HG03108 (cell line): ENCODE measurements at regions not wholly inside any gene's neighbourhood (a gene's known extent, or its start where the extent isn't known, plus 50 kb on each side); places are given as distances from the start of the nearest gene placed in this dataset.

Experiments used
- ATAC-seq: cut with Tn5 transposase; IDR thresholded peaks from one replicate; pipeline ENCODE4 v1.9.1; 2021; ENCODE audit warnings: moderate library complexity; ENCODE audit not compliant: unreplicated experiment

- no peak for ATAC-seq
These were observed 398.3 kb downstream of the RFC3 start for GRCh38 chr13:34216256-34216655.

DNA sequence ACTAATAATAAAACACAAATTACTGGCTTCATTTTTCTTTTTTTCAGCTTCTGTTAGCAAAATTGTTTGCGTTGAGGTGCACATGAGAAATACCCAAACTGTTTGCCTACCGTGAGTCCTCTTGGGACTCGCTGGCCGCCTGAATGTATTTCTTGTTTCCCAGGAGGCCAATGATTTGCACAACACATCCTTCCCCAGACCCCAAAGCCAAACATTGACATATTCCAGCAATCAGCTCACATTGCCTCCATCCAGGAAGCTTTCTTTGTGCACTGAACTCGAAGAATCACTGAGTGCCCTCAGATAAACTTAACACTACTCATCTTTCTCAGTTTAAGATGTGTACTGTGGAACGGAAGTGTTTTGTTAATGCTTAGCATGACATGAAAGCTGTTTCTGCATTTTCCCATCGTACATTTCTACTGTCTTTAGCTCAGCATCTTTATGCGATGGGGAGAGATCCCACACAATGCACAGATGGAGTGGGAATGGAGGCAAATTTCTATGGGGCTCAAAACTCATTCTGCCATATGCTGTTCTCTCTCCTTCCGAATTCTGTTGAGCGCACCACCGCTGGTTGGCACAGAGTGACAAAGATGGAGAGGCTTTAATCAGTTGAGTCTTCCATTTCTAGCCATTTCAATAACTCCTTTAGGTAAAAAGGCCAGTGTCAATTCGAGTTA is 399.5 kb downstream of the RFC3 start:
- ATAC-seq = no peak

DNA sequence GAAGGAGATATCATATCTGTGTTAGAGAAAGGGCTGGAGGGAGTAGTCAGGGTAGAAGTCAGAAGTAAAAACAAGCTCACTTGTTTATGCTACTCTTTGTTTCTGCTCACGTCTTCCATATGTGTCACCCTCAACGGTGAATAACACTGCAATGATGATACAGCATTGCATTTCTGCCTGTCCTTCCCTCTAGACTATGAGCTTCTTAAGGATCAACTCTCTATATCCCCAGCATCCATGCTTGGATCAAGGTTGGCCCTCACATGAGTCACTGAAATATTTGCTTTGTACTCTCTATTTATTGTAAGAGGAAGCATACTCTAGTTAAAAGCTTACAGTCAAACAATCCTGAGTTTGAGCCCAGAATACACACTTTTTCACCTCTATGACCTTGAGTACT is 406.0 kb downstream of the RFC3 start:
- ATAC-seq = no peak

DNA sequence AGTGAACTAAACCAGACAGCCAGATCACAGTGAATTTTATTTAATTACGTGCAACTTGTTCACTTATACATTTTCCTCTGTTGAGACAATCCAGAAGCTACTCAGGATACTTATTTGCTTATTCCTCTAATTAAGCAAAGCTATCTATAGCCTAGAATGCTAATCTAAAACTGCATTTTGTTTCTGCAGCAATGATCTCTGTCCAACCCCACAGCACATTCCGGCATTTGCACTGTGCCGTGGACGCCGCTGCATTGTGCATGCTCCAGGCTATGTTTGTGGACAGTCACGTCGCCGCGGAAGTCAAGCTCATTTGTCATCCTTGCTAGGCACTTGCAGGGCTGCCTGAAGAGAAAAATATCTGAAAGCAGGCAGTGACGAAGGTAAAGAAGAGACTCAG is 406.9 kb downstream of the RFC3 start:
- no peak for ATAC-seq

DNA sequence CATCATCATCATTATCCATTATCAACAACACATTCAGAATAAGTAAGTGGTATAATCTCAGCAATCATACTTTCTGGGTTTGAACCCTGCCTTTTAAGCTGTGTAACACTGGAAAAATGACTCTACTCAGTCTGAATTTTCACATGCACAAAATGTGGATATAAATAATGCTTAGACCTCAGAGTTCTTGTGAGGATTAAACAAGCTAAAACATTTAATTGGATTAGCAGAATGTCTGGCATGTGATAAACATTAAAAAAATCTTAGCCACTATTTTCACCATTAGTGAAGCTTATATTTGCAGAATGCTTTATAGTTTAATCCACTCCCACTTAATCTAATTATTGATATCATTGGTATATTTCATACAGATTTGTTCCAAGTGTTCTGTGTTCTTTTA is 412.3 kb downstream of the RFC3 start:
- no peak for ATAC-seq

DNA sequence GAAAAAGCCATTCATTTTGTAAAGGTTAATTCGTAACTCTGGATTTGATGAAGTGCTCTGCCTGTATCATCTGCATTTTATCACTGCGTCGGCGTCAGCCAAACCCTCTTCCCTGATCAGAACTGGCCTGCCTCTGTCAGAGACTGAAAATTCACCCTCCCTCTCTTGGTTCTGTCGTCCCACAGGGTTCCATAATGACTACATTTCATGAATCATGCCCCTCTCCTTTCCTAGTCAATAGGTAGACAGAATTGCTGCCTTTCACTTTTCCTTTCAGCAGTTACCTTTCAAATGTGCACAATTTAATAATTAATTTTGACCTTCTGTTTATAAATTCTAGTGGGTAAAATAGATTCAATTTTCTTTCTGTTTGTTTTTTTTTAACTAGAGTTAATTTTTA is 423.4 kb downstream of the RFC3 start:
- no peak for ATAC-seq

- ATAC-seq = no peak
These were observed 425.5 kb downstream of the RFC3 start for GRCh38 chr13:34243403-34243802.

GRCh38 chr13:34246511-34246910 is 428.6 kb downstream of the RFC3 start:
- ATAC-seq = no peak

DNA sequence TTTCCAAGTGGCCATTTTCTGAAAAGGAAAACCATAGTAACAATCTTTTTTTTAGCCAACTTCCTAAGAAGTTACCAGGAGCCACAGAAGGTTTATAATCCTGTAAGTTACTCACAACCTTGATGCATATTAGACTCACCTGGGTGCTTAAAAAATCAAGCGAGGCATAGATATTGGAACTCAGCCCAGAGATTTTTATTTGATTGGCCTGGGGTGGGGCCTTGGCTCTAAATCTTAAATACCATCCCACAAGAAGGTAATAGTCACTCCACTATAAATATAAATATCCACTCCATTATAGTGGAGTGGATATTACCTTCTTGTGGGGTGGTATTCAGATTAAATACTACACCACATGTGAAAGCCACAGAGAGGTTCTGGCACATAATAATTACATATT is 429.6 kb downstream of the RFC3 start:
- ATAC-seq = no peak

GRCh38 chr13:34249546-34250039 is 431.6 kb downstream of the RFC3 start:
- no peak for ATAC-seq

DNA sequence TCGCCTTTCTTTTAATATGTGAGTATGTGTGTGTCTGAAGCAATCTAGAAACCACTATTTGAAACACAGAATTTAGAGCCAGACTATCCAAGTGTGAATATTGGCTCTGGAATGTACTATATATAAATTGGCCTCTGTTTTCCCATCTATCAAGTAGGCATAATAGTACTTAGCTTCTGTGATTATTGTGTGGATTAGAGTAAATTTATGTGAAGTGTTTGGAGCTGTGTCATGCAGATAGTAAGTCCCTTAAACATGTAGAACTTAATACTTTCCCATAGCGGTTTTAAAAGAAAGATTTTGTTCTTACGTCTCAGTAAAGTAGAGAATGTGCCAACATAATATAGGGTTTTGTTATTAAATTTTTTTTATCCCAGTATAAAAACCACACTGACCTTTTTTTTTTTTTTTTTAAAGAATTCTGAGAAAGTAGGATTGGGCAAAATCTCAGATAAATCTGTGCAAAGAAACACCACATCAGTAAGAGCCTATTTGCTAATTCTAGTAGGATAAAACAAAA is 432.3 kb downstream of the RFC3 start:
- no peak for ATAC-seq

GRCh38 chr13:34254366-34254765 is 436.4 kb downstream of the RFC3 start:
- ATAC-seq = no peak

- ATAC-seq = no peak
These were observed 437.8 kb downstream of the RFC3 start for GRCh38 chr13:34255711-34256110.

DNA sequence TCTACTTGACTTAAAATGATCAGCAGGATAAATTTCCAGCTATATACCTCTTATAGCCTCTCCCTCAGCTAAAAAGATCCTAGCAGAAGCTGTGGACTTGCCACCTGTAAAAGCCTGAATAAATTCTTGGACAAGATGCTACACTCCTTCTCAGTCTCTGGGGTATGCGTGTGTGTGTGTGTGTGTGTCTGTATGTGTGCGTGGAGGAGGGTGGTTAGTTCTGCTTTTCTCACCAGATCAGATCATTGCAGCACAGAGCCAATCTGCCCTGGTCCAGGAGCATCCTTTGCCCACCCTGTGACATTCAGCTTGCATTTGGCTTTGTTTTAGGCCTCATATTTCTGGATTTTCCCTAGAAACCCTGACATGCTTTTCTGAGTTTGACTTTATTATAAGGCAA is 438.3 kb downstream of the RFC3 start:
- ATAC-seq = no peak

- ATAC-seq = no peak
These were observed 440.0 kb downstream of the RFC3 start for GRCh38 chr13:34257966-34258365.

DNA sequence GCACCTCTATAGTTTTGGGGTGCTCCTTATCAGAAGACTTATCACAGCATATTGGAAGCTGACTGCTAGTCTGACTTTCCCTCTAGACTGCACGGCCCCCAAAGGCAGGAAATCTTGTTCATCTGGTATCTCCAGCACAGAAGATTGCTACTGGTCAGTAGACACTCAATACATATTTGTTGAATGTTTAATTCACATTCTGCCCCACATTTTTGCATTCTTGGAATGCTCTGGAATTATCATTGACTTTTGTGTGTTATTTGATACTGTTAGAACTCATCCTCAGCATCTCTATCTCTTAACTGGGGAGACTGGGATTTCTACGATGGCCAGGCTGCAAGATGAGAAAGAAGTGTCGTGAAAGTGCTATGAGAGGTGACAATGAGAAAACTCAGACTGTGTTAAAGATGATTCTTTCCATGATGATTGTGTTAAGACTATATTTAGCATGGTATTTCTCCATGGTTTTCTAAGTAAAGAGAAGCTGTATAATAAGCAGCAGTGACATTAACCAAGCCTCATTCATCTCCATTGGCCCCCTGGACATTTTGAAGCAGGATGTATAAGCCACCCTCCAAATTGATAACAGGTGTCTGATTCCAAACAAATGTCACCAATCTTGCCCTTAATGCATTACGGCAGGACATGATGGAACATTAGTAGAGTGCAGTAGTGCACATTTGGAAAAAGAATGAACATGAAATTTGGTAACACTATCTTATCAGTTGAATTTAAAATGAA is 440.9 kb downstream of the RFC3 start:
- no peak for ATAC-seq

DNA sequence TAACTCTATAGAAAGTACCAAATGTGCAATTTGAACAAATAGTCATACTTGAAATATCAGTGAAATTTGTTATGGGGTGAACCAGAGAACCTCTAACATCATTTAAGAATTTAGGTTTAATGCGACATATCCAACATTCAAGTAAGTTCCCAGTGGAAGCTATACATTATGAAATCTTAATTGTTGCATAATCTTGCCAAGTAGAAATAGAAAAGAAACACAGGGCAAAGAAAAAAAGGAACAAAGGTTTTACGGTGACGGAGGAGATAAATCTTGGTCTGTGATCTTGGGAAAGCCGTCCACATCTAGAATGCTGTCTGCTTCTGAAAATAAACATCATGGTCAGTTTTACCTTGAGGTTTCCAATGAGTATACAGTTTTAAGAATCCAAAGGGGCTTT is 445.7 kb downstream of the RFC3 start:
- no peak for ATAC-seq

DNA sequence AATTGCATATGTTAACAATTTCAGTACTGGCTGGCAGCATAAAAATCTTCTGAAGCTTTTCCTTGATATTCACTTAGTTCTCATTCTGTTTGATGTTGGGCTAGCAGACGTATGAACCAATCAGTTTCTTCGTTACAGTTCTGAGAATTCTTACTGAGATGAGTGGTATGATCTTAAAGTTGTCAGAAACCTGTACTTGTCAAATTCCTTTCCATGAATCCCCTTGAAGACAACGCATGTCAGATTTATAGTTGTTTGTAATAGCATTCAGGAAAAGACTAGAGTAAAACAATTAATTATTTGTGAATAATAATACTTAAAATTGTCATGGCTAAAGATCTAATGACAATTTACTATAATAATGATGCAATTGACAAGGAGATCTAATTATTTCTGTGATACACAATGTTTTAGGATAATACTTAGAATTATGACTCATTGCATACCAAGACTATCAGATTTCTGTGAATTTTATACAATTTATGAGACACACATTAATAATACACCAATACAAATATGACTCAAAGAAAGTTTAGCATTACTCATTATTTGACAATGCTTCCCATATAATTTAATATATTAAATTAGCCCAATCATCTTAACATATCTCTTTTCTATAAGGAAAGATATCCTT is 447.2 kb downstream of the RFC3 start:
- no peak for ATAC-seq

- ATAC-seq = no peak
These were observed 458.8 kb downstream of the RFC3 start for GRCh38 chr13:34276764-34277163.

DNA sequence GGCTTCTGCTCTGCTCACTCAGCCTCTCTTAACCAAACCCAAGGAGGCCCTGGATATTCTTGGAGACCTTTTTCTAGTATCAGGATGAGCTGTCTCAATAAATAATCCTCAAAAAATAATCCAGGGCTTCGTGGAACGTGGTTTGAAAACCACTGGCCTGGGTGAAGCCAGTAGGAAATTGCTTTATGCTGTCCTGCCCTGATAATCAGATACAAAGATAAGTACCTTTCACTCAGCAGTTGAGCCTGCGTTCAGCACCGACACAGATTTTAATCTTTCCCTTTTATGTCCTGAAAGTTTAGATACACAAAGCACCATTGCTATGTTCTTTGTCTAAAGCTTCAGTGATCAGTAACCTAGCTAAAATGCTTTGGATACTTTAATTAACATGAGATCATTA is 460.0 kb downstream of the RFC3 start:
- no peak for ATAC-seq

DNA sequence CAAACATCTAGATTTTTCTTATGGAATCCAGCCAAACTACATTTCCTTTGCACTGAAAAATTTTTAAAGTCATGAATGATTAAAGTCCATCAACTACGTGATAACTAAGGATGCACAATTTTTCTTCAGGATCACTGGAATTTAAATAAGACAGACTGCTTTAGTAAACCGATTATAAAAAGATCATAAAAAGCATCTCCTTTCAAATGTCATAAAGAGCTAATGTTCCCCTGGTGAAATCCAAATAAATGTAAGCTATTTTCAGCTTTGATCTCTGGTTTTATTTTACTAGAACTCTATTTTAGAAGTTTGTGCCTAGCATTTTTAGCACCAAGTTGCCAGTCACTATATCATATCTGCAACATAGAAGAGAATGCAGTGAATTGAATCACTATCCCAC is 460.8 kb downstream of the RFC3 start:
- ATAC-seq = no peak

DNA sequence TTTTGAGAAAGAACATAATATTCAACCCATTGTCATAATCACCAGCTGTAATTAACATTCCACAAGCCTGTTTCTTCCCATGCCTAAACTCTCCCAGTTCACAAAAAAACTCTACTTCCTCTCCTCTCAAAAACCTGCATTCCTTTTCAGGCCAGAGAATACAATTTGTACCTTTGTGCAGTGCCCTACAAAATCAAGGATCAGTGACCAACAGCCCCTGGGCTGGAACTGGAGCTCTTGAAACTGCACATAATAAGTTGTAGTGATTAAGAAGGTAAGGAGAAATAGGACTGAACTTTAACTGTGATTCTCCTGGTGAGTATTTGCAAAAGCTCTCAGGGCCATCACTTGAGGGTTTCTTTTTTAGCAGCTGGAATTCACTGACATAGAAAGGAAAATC is 472.7 kb downstream of the RFC3 start:
- no peak for ATAC-seq
